GM19452 (cell line): ENCODE measurements at regions not wholly inside any gene's neighbourhood (a gene's known extent, or its start where the extent isn't known, plus 50 kb on each side); places are given as distances from the start of the nearest gene placed in this dataset.
"Not testable (repeated sequence)": the region's sequence is repeated elsewhere in the genome, so short reads cannot be mapped to it uniquely, and the experiment has no call there.

Experiments used
- ATAC-seq: cut with Tn5 transposase; IDR thresholded peaks from one replicate; pipeline ENCODE4 v1.9.1; 2021; ENCODE audit not compliant: unreplicated experiment

- ATAC-seq: no peak
These were observed 397.5 kb downstream of the HTR1A start for GRCh38 chr5:63564789-63565188.

GRCh38 chr5:63563008-63563917 is 399.0 kb downstream of the HTR1A start:
- no peak for ATAC-seq

GRCh38 chr5:63555874-63556273 is 406.4 kb downstream of the HTR1A start:
- no peak for ATAC-seq

- ATAC-seq: no peak
These were observed 408.1 kb downstream of the HTR1A start for GRCh38 chr5:63554191-63554590.

GRCh38 chr5:63553073-63553472 is 409.2 kb downstream of the HTR1A start:
- ATAC-seq: no peak

DNA sequence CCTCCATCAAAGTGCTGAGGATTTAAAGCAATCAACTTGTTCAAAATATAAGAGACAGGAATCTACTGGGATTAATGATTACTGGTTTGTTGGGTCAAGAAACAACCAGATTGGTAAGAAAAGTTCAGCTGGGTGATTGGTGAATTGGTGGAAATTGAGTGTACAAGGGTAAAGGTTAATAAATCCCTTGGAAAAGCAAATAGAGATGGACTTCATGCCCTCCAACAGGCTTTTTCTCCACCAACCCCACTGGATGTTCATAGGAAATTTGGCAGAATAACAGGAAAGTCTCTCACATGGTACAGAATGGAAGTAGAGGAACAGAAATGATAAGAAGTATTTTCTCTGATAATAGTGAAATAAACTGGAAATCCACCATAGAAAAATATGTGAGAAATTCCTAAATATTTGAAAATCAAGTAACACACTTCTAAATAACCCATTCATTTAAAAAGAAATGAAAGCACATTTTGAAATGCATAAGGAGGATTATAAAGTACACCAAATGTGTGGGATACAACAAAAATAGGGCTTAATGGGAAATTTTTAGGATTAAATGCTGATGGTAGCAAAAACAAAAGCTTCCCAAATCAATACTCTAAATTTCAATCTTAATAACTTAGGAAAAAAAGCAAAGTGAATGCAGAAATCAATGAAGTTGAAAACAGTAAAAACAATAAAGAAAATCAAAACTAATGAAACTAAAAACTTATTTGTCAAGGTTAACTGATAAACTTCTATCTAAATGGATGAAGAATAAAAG is 426.2 kb downstream of the HTR1A start:
- no peak for ATAC-seq

GRCh38 chr5:63524281-63524680 is 438.0 kb downstream of the HTR1A start:
- no peak for ATAC-seq

DNA sequence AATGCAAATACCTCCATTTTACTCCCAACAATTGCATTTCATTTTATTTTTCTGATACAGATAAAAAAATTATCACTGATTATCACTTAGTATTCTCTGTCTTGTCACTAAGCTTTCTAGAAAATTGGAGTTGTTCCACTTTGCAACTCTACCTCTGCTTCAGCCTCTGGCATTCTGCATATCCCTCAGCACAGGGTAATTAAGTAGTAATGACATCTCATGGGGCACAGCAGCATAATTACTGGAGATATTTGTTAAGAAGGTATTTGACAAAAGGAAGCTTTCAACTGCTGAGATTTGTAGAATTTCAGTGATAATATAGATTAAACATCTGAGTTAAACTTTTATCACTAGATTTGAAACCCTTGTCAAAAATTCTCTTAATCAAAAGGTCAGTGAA is 446.2 kb downstream of the HTR1A start:
- no peak for ATAC-seq

DNA sequence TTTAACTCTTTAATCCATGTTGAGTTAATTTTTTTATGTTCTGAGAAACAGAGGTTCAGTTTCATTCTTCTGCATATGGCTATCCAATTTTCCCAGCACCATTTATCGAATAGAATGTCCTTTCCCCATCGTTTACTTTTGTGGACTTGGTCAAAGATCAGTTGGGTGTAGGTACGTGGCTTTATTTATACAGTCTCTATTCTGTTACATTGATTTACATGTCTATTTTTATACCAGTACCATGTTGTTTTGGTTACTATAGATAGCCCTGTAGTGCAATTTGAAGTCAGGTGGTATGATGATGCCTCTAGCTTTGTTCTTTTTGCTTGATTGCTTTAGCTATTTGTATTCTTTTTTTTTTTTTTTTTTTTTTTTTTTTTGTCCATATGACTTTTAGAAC is 462.0 kb downstream of the HTR1A start:
- no peak for ATAC-seq

DNA sequence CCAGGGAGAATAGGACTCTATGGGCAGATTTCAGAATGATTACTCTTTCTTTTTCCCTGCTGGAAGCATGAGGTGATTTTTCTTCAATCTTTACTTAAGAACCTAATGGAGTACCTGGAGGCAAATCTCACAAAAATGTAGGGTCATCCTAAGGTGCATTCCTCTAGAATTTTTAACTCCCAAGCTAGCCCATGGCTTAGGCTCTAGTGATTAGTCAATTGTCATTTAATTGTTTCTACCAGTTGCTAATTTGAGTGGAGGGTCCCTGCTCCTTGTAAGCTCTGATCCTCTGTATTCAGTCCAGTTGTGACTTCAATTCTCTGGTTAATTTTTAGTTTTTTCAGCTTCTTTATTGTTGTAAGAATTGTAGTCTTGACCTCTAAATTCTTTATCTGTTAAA is 467.0 kb downstream of the HTR1A start:
- ATAC-seq: no peak

- ATAC-seq: no peak
These were observed 478.9 kb downstream of the HTR1A start for GRCh38 chr5:63483338-63483737.

GRCh38 chr5:63473335-63473967 is 488.8 kb downstream of the HTR1A start:
- no peak for ATAC-seq

DNA sequence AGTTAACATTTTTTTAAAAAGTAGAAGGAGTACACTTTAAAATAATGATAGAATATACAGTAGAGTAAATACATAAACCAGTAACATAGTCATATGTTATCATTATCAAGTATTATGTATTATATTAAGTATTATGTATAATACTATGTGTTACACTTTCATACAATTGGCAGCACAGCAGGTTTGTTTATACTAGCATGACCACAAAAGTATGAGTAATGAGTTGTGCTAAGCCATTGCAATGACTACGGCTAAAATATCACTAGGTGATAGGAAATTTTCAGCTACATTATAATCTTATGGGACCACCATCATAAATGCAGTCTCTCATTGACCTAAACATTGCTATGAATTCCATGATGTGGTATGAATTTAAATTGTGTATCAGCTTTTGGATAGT is 506.0 kb downstream of the HTR1A start:
- no peak for ATAC-seq

DNA sequence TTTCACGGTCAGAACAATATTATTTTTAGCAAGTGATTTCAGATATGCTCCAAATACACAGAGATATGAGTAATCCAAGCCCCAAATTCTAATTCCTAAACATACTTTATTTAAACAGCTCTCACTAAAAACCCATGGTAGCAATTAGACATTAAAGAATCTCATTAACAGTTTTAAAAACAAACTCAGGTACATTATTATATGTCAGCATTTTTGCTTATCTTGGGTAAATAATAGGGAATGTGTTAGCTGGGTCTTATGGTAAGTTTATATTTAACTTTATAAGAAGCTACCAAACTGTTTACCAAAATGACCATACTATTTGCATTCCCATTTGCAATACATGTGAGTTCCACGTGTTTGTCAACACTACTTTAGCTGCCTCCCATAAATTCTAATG is 511.1 kb downstream of the HTR1A start:
- no peak for ATAC-seq

DNA sequence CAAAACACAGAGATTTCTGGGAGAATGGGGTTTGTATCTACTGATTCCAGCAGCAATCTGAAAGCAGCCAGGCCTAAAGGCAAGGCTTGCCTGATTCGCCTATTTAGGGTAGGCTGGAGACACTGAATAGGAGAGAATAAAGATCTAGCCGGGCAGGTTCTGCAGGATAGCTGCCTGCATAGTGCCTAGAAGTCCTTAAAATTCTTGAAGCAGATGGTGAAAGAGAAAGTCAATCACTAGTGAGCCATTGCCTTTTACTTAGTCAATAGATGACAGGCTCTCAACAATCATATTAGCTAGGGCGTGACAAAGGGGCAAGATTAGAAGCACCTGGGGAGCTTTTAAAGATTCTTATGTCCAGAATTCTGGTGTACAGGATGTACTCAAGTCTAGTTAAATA is 522.7 kb downstream of the HTR1A start:
- ATAC-seq: no peak

DNA sequence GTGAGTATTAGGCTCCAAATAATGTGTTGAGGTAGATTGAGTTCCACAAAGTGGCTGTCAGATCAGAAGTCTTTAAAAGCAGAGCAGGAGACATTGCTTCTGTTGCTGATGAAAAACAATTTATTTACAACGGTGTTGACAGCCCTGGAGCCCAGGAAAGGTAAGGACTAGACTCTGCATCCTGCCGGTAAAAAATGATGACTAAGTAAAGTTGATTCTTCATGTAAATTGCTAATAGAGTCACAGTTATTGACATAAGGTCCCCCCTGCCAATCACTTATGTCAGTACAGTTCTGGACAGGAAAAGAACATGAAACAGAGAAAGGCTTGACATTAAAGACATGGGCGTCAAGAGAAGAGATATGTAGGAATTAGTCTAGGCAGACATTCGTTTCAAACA is 552.5 kb downstream of the HTR1A start:
- ATAC-seq: no peak

DNA sequence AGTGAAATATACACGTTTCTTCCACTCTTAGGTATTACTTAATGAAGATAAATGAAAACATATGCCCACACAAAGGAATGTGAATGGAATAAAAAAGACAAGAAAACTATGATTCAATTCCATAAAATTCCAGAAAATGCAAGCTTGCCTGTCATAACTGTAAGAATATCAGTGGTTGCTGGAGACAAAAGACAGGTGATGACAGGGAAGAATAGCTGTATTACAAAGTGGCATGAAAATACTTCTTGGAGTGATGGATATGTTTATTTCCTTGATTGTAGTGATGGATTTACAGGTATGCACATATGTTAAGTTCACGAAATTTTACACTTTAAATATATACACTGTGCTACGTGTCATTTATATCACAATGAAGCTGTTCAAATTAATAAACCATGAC is 553.3 kb downstream of the HTR1A start:
- no peak for ATAC-seq

- peak; percentile 81 for ATAC-seq
These were observed 560.7 kb downstream of the HTR1A start for GRCh38 chr5:63401436-63402046.

DNA sequence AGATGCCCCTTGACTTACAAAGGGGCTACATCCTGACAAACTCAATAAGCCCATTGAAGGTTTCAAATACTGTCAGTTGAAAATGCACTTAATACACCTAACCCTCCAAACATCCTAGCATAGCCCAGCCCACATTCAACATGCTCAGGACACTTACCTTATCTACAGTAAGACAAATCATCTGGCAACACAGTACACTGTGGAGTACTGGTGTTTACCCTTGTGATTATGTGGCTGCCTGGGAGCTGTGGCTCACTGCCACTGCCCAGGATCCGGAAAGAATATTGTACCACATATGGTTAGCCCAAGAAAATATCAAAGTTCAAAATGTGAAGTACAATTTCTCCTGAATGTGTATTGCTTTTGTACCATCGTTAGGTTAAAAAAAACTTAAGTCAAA is 562.2 kb downstream of the HTR1A start:
- no peak for ATAC-seq

DNA sequence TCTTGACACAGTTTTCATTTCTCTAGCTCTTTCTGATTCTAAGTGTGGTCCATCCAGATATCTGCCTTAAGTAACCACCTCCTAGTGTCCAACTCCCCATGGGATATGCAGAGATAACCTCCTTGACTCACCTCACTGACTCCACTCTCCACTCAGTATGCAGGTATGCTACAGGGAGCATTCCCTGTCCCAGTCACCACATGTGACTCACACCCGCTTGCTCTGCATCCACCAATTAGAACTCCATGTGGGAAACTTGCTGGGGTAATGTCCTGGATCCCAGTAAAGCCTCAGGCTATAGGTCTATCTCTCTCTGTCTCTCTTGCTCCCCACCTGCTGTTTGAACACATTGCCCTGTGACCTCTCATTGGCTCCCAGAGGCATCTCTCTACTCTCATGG is 563.9 kb downstream of the HTR1A start:
- ATAC-seq: no peak

- ATAC-seq: not testable (repeated sequence)
These were observed 574.1 kb downstream of the HTR1A start for GRCh38 chr5:63388188-63388587.
